Endothelial cell of umbilical vein (primary cell): ENCODE measurements at regions not wholly inside any gene's neighbourhood (a gene's known extent, or its start where the extent isn't known, plus 50 kb on each side); places are given as distances from the start of the nearest gene placed in this dataset.

Source experiments
- BruUV-seq: library from RNA; stranded (reverse); fragments of 400-500 nt; replicated peaks from 2 replicates; lab custom pipeline; 2021; lab: Mats Ljungman, UMichigan
- CTCF ChIA-PET: fragments of 300-600, 350-600 bp; sonication (Branson Sonifier 250); formaldehyde crosslinking; loops from one replicate; lab custom pipeline; 2021; ENCODE audit warnings: antibody characterized with exemption, inconsistent platforms; lab: Charles Lee
- POLR2A ChIA-PET: fragments of 300-600, 350-600 bp; sonication (Branson Sonifier 250); formaldehyde crosslinking; loops from one replicate; lab custom pipeline; 2021; ENCODE audit warnings: antibody characterized with exemption, inconsistent platforms; lab: Charles Lee
- DNase-seq: peaks from one replicate; pipeline ENCODE4 v3.0.0-alpha.2; 2011; ENCODE audit warnings: low read depth, low spot score
- FAIRE-seq: peaks from 2 replicates; lab custom pipeline; 2011; peaks lifted over from hg19 to GRCh38; lab: Jason Lieb, UNC
- H2AFZ ChIP-seq: 2 replicates; pipeline ENCODE4 v1.6.0; 2012; ENCODE audit warnings: low read depth, low read length, control low read depth, inconsistent platforms
- H3K27ac ChIP-seq: 2 replicates; pipeline ENCODE4 v1.5.1; 2011; ENCODE audit warnings: low read depth, mild to moderate bottlenecking, control low read depth, low read length, moderate library complexity; ENCODE audit not compliant: insufficient read depth
- H3K27me3 ChIP-seq, 2 experiments: 2 replicates each; pipeline versions ENCODE4 v1.6.0 to v1.6.1; 2011; ENCODE audit warnings: low read length in 2 of 2, mixed read lengths in 1 of 2; ENCODE audit not compliant: control insufficient read depth in 2 of 2, insufficient read depth in 2 of 2
- H3K36me3 ChIP-seq, 2 experiments: 2 replicates in 1 of 2; 3 replicates in 1 of 2; pipeline ENCODE4 v1.5.1; 2011; ENCODE audit warnings: low read length in 2 of 2, mild to moderate bottlenecking in 1 of 2, moderate library complexity in 1 of 2; ENCODE audit not compliant: control insufficient read depth in 2 of 2, insufficient read depth in 2 of 2; ENCODE audit errors: extremely low read depth in 1 of 2
- H3K4me1 ChIP-seq: 3 replicates; pipeline ENCODE4 v1.5.1; 2011; ENCODE audit warnings: mild to moderate bottlenecking, low read length; ENCODE audit not compliant: control insufficient read depth, insufficient read depth; ENCODE audit errors: extremely low read depth
- H3K4me2 ChIP-seq: 2 replicates; pipeline ENCODE4 v1.6.1; 2011; ENCODE audit warnings: low read length, control low read depth, mixed read lengths; ENCODE audit not compliant: insufficient read depth
- H3K4me3 ChIP-seq, 3 experiments: fragments of 200-600 bp in 1 of 3; sonication (generic), shearing (Covaris generic) in 1 of 3; replicated peaks in 1 of 3; 2 replicates each; pipeline ENCODE4 v1.5.1; 2011 to 2016; ENCODE audit warnings: control low read depth in 3 of 3, low read length in 3 of 3, mild to moderate bottlenecking in 2 of 3, inconsistent platforms in 1 of 3, low read depth in 1 of 3, moderate library complexity in 1 of 3; ENCODE audit not compliant: insufficient read depth in 1 of 3
- H3K79me2 ChIP-seq: 2 replicates; pipeline ENCODE4 v1.6.0; 2012; ENCODE audit warnings: low read length, inconsistent platforms; ENCODE audit not compliant: control insufficient read depth, insufficient read depth
- H3K9ac ChIP-seq: replicated peaks from 2 replicates; pipeline ENCODE3; 2011; ENCODE audit warnings: low read length, control low read depth; ENCODE audit not compliant: insufficient read depth; ENCODE audit errors: extremely low read depth
- H3K9me1 ChIP-seq: replicated peaks from 3 replicates; pipeline ENCODE4 v1.6.0; 2011; ENCODE audit warnings: mild to moderate bottlenecking, low read length; ENCODE audit not compliant: control insufficient read depth, insufficient read depth; ENCODE audit errors: extremely low read depth
- H3K9me3 ChIP-seq: replicated peaks from 2 replicates; pipeline ENCODE4 v1.5.1; 2012; ENCODE audit warnings: low read length, inconsistent platforms; ENCODE audit not compliant: control insufficient read depth, insufficient read depth
- H4K20me1 ChIP-seq: replicated peaks from 2 replicates; pipeline ENCODE3; 2011; ENCODE audit warnings: mild to moderate bottlenecking, low read length; ENCODE audit not compliant: control insufficient read depth, insufficient read depth; ENCODE audit errors: extremely low read depth
- CTCF ChIP-seq, 2 donors: IDR thresholded peaks; 1 replicate in 1 of 2; 2 replicates in 1 of 2; pipeline ENCODE4 v1.5.1; 2011; ENCODE audit warnings: low read length in 2 of 2, mild to moderate bottlenecking in 2 of 2, moderate library complexity in 2 of 2, control low read depth in 1 of 2, inconsistent platforms in 1 of 2, low read depth in 1 of 2; ENCODE audit not compliant: insufficient read depth in 1 of 2; ENCODE audit errors: extremely low read depth in 1 of 2
- EZH2 ChIP-seq: IDR thresholded peaks from 2 replicates; pipeline ENCODE4 v1.6.1; 2012; ENCODE audit warnings: borderline replicate concordance, low read depth, mild to moderate bottlenecking, moderate library complexity, low read length, inconsistent platforms; ENCODE audit not compliant: severe bottlenecking
- FOS ChIP-seq: IDR thresholded peaks from 2 replicates; pipeline ENCODE4 v1.6.1; 2011; ENCODE audit warnings: mild to moderate bottlenecking, low read length, moderate library complexity, borderline replicate concordance; ENCODE audit not compliant: insufficient read depth
- GATA2 ChIP-seq: IDR thresholded peaks from 2 replicates; pipeline ENCODE4 v1.7.0; 2011; ENCODE audit warnings: low read depth, mild to moderate bottlenecking, moderate library complexity, mixed read lengths, low read length; ENCODE audit not compliant: insufficient read length, insufficient read depth
- MAX ChIP-seq: IDR thresholded peaks from 2 replicates; pipeline ENCODE4 v1.6.1; 2011; ENCODE audit not compliant: insufficient read depth, insufficient read length
- POLR2A ChIP-seq: IDR thresholded peaks from 2 replicates; pipeline ENCODE4 v1.6.1; 2012; ENCODE audit warnings: low read depth, mild to moderate bottlenecking, control low read depth, low read length
- POLR2AphosphoS5 ChIP-seq: IDR thresholded peaks from 2 replicates; pipeline ENCODE4 v1.6.1; 2012; ENCODE audit warnings: low read depth, mild to moderate bottlenecking, control low read depth, low read length, moderate library complexity; ENCODE audit not compliant: insufficient read depth
- dilution Hi-C: fragments of 300-500 bp; cut with MboI; formaldehyde crosslinking; loops from one replicate; pipeline ENCODE4 v1.15.0; 2019; ENCODE audit warnings: low sequenced_read_pairs; ENCODE audit not compliant: extremely low pct_ligation_motif_present
- intact Hi-C: fragments of 100-400 bp; cut with micrococcal nuclease; formaldehyde crosslinking; loops from one replicate; pipeline ENCODE4 v1.10.0; 2022

- BruUV-seq: no TSS peak
- H3K4me2 ChIP-seq: no peak overlapping the region
- H3K4me1 ChIP-seq: no peaks in the 10 kb centered on the region
- no peaks in the 10 kb centered on the region for H3K36me3 ChIP-seq
- CTCF ChIA-PET: no interaction called here
- no peak overlapping the region for H3K27ac ChIP-seq
- no peaks in the 10 kb centered on the region for H3K27me3 ChIP-seq
- FAIRE-seq: no peak
- no peaks in the 10 kb centered on the region for H3K9me3 ChIP-seq
- intact Hi-C loops: no loop called here
- no peaks in the 10 kb centered on the region for H3K79me2 ChIP-seq
- H3K4me3 ChIP-seq: no peak overlapping the region
- no peak for TF ChIP-seq FOS
- no peak for TF ChIP-seq POLR2A
- no peak for TF ChIP-seq GATA2
- no peak for TF ChIP-seq CTCF (IDR thresholded peaks at IDR 0.05; ENCODE audit: extremely low read depth in 1 of 2, insufficient read depth in 1 of 2, low read depth in 1 of 2, low read length in 2 of 2)
- no peak for TF ChIP-seq POLR2AphosphoS5
- POLR2A ChIA-PET: no interaction called here
- no peak overlapping the region for H2AFZ ChIP-seq
- no peak overlapping the region for H3K9ac ChIP-seq
- dilution Hi-C loops: no loop called here
- H4K20me1 ChIP-seq: no peaks in the 10 kb centered on the region
- no peaks in the 10 kb centered on the region for H3K9me1 ChIP-seq
- DNase-seq: no peak
Measured at GRCh38 chr2:7880126-7880525, 801.7 kb upstream of the ID2 start.

- POLR2A ChIA-PET: no interaction called here
- Histone ChIP-seq H3K27ac (no peak overlapping the region), H3K9me3 (no peaks in the 10 kb centered on the region), H4K20me1 (no peaks in the 10 kb centered on the region), H3K79me2 (no peaks in the 10 kb centered on the region), H3K36me3 (no peaks in the 10 kb centered on the region), H3K4me1 (no peaks in the 10 kb centered on the region), H3K4me2 (no peak overlapping the region), H3K9me1 (no peaks in the 10 kb centered on the region), H3K4me3 (no peak overlapping the region), H3K9ac (no peak overlapping the region), H3K27me3 (no peaks in the 10 kb centered on the region), H2AFZ (no peak overlapping the region)
- dilution Hi-C loops: no loop called here
- FAIRE-seq (no peak), DNase-seq (no peak)
- no TSS peak for BruUV-seq
- CTCF ChIA-PET: no interaction called here
- TF ChIP-seq GATA2: no peak
- TF ChIP-seq EZH2: no peak
- TF ChIP-seq MAX: no peak
- intact Hi-C loops: no loop called here
Measured at GRCh38 chr2:7880566-7880965, 801.3 kb upstream of the ID2 start.
